Activated naive CD8-positive, alpha-beta T cell (primary cell): ENCODE measurements at regions not wholly inside any gene's neighbourhood (a gene's known extent, or its start where the extent isn't known, plus 50 kb on each side); places are given as distances from the start of the nearest gene placed in this dataset.

ENCODE experiments used
- H3K27ac Mint-ChIP-seq: one replicate; pipeline ENCODE4 v1.8.0; 2021; ENCODE audit warnings: mixed read lengths
- H3K27me3 Mint-ChIP-seq: one replicate; pipeline ENCODE4 v1.8.0; 2021; ENCODE audit warnings: mixed read lengths
- H3K36me3 Mint-ChIP-seq: one replicate; pipeline ENCODE4 v1.8.0; 2021; ENCODE audit warnings: mixed read lengths
- H3K4me1 Mint-ChIP-seq: one replicate; pipeline ENCODE4 v1.8.0; 2021; ENCODE audit warnings: low read depth, mixed read lengths
- H3K4me3 Mint-ChIP-seq: one replicate; pipeline ENCODE4 v1.8.0; 2021; ENCODE audit warnings: mild to moderate bottlenecking, mixed read lengths
- H3K9me3 Mint-ChIP-seq: one replicate; pipeline ENCODE4 v1.8.0; 2021; ENCODE audit warnings: low read depth, mixed read lengths

GRCh38 chr12:115362339-115362976, 678.5 kb upstream of the TBX3 start:
- no peaks in the 10 kb centered on the region for H3K4me1 Mint-ChIP-seq
- peaks cover 1% of the 10 kb centered on the region for H3K27me3 Mint-ChIP-seq

GRCh38 chr12:115357681-115358080, 673.7 kb upstream of the TBX3 start:
- no peak overlapping the region for H3K27ac Mint-ChIP-seq
- peaks cover 11% of the 10 kb centered on the region for H3K9me3 Mint-ChIP-seq
- peaks cover 4% of the 10 kb centered on the region for H3K27me3 Mint-ChIP-seq
- H3K4me1 Mint-ChIP-seq, result no peaks in the 10 kb centered on the region
- no peaks in the 10 kb centered on the region for H3K36me3 Mint-ChIP-seq
- H3K4me3 Mint-ChIP-seq, result no peak overlapping the region

More at GRCh38 chr12:115362339-115362976, 678.5 kb upstream of the TBX3 start:
- H3K27ac Mint-ChIP-seq, result no peak overlapping the region
- peaks cover 21% of the 10 kb centered on the region for H3K9me3 Mint-ChIP-seq
- H3K4me3 Mint-ChIP-seq, result no peak overlapping the region
- no peaks in the 10 kb centered on the region for H3K36me3 Mint-ChIP-seq

GRCh38 chr12:115355301-115355700, 671.3 kb upstream of the TBX3 start:
- peaks cover 3% of the 10 kb centered on the region for H3K9me3 Mint-ChIP-seq
- H3K36me3 Mint-ChIP-seq, result no peaks in the 10 kb centered on the region
- H3K27ac Mint-ChIP-seq, result no peak overlapping the region
- H3K4me3 Mint-ChIP-seq, result no peak overlapping the region
- peaks cover 4% of the 10 kb centered on the region for H3K27me3 Mint-ChIP-seq
- no peaks in the 10 kb centered on the region for H3K4me1 Mint-ChIP-seq

GRCh38 chr12:115354007-115354890, 670.3 kb upstream of the TBX3 start:
- Mint-ChIP-seq H3K36me3 (no peaks in the 10 kb centered on the region), H3K4me1 (no peaks in the 10 kb centered on the region), H3K27me3 (peaks cover 4% of the 10 kb centered on the region), H3K4me3 (no peak overlapping the region), H3K27ac (no peak overlapping the region), H3K9me3 (peaks cover 3% of the 10 kb centered on the region)

GRCh38 chr12:115353467-115353866, 669.5 kb upstream of the TBX3 start:
- no peak overlapping the region for H3K27ac Mint-ChIP-seq
- H3K9me3 Mint-ChIP-seq, result peaks cover 3% of the 10 kb centered on the region
- H3K4me1 Mint-ChIP-seq, result no peaks in the 10 kb centered on the region
- peaks cover 4% of the 10 kb centered on the region for H3K27me3 Mint-ChIP-seq
- H3K4me3 Mint-ChIP-seq, result no peak overlapping the region
- no peaks in the 10 kb centered on the region for H3K36me3 Mint-ChIP-seq

- Mint-ChIP-seq H3K27ac (no peak overlapping the region), H3K36me3 (no peaks in the 10 kb centered on the region), H3K9me3 (peaks cover 3% of the 10 kb centered on the region), H3K27me3 (peaks cover 4% of the 10 kb centered on the region), H3K4me1 (no peaks in the 10 kb centered on the region), H3K4me3 (no peak overlapping the region)
Measured at GRCh38 chr12:115351514-115352077, 667.6 kb upstream of the TBX3 start.

GRCh38 chr12:115349711-115350110, 665.7 kb upstream of the TBX3 start:
- Mint-ChIP-seq H3K36me3 (no peaks in the 10 kb centered on the region), H3K27me3 (peaks cover 2% of the 10 kb centered on the region), H3K4me1 (no peaks in the 10 kb centered on the region), H3K9me3 (peaks cover 3% of the 10 kb centered on the region), H3K27ac (no peak overlapping the region), H3K4me3 (no peak overlapping the region)

- Mint-ChIP-seq H3K27me3 (no peaks in the 10 kb centered on the region), H3K4me1 (no peaks in the 10 kb centered on the region), H3K4me3 (no peak overlapping the region), H3K9me3 (peaks cover 4% of the 10 kb centered on the region), H3K27ac (no peak overlapping the region), H3K36me3 (no peaks in the 10 kb centered on the region)
Measured at GRCh38 chr12:115348301-115348700, 664.3 kb upstream of the TBX3 start.

- no peaks in the 10 kb centered on the region for H3K4me1 Mint-ChIP-seq
- no peaks in the 10 kb centered on the region for H3K27me3 Mint-ChIP-seq
- peaks cover 8% of the 10 kb centered on the region for H3K9me3 Mint-ChIP-seq
Measured at GRCh38 chr12:115343601-115344000, 659.6 kb upstream of the TBX3 start.

GRCh38 chr12:115343008-115343407, 659.0 kb upstream of the TBX3 start:
- Mint-ChIP-seq H3K4me3 (no peak overlapping the region), H3K4me1 (no peaks in the 10 kb centered on the region), H3K9me3 (peaks cover 8% of the 10 kb centered on the region), H3K27me3 (no peaks in the 10 kb centered on the region), H3K27ac (no peak overlapping the region), H3K36me3 (no peaks in the 10 kb centered on the region)

More at GRCh38 chr12:115343601-115344000, 659.6 kb upstream of the TBX3 start:
- Mint-ChIP-seq H3K27ac (no peak overlapping the region), H3K36me3 (no peaks in the 10 kb centered on the region), H3K4me3 (no peak overlapping the region)

GRCh38 chr12:115341442-115341841, 657.5 kb upstream of the TBX3 start:
- Mint-ChIP-seq H3K27me3 (no peaks in the 10 kb centered on the region), H3K36me3 (no peaks in the 10 kb centered on the region), H3K4me3 (no peak overlapping the region), H3K27ac (no peak overlapping the region), H3K9me3 (peaks cover 8% of the 10 kb centered on the region), H3K4me1 (no peaks in the 10 kb centered on the region)

GRCh38 chr12:115338566-115339294, 654.8 kb upstream of the TBX3 start:
- Mint-ChIP-seq H3K4me1 (no peaks in the 10 kb centered on the region), H3K4me3 (no peak overlapping the region), H3K9me3 (peaks cover 4% of the 10 kb centered on the region), H3K27ac (no peak overlapping the region), H3K36me3 (no peaks in the 10 kb centered on the region), H3K27me3 (no peaks in the 10 kb centered on the region)

GRCh38 chr12:115337693-115338543, 653.9 kb upstream of the TBX3 start:
- Mint-ChIP-seq H3K27ac (no peak overlapping the region), H3K9me3 (peaks cover 4% of the 10 kb centered on the region), H3K4me3 (no peak overlapping the region), H3K27me3 (no peaks in the 10 kb centered on the region), H3K4me1 (no peaks in the 10 kb centered on the region), H3K36me3 (no peaks in the 10 kb centered on the region)

- no peaks in the 10 kb centered on the region for H3K27me3 Mint-ChIP-seq
- no peak overlapping the region for H3K27ac Mint-ChIP-seq
- no peaks in the 10 kb centered on the region for H3K4me1 Mint-ChIP-seq
- H3K4me3 Mint-ChIP-seq, result no peak overlapping the region
- no peaks in the 10 kb centered on the region for H3K36me3 Mint-ChIP-seq
- H3K9me3 Mint-ChIP-seq, result no peaks in the 10 kb centered on the region
Measured at GRCh38 chr12:115336506-115336905, 652.5 kb upstream of the TBX3 start.
